Activated B cell treated with CpG ODN at 0.5 μM for 24 hours (primary cell): ENCODE measurements at regions not wholly inside any gene's neighbourhood (a gene's known extent, or its start where the extent isn't known, plus 50 kb on each side); places are given as distances from the start of the nearest gene placed in this dataset.

Experiments
- ATAC-seq: fragments of 200-7000 bp; cut with Tn5 transposase; one replicate; pipeline ENCODE4 v1.10.0; 2021; ENCODE audit warnings: low read depth, mild to moderate bottlenecking, moderate library complexity
- CTCF ChIA-PET: fragments of 350-600 bp; sonication (Branson Sonifier 250); formaldehyde crosslinking; loops from one replicate; lab custom pipeline; 2021; ENCODE audit warnings: antibody characterized with exemption; lab: Charles Lee
- POLR2A ChIA-PET: fragments of 350-600 bp; sonication (Branson Sonifier 250); formaldehyde crosslinking; loops from one replicate; lab custom pipeline; 2021; ENCODE audit warnings: antibody characterized with exemption; lab: Charles Lee
- DNase-seq: peaks from one replicate; pipeline ENCODE4 v3.0.0; 2022
- H3K27ac Mint-ChIP-seq: one replicate; pipeline ENCODE4 v1.8.0; 2020; ENCODE audit warnings: mixed read lengths
- H3K27me3 Mint-ChIP-seq: one replicate; pipeline ENCODE4 v1.8.0; 2021; ENCODE audit warnings: mixed read lengths
- H3K36me3 Mint-ChIP-seq: one replicate; pipeline ENCODE4 v1.8.0; 2021; ENCODE audit warnings: low read depth, mixed read lengths
- H3K4me1 Mint-ChIP-seq: one replicate; pipeline ENCODE4 v1.8.0; 2021; ENCODE audit warnings: mixed read lengths
- H3K4me3 Mint-ChIP-seq: one replicate; pipeline ENCODE4 v1.8.0; 2020; ENCODE audit warnings: mild to moderate bottlenecking, mixed read lengths
- H3K9me3 Mint-ChIP-seq: one replicate; pipeline ENCODE4 v1.8.0; 2020; ENCODE audit warnings: mixed read lengths
- intact Hi-C: fragments of 100-400 bp; cut with micrococcal nuclease; formaldehyde crosslinking; loops from one replicate; pipeline ENCODE4 v1.15.1; 2024
- TF ChIP-seq, protein P1 (sequence below): fragments of 200-600 bp; IDR thresholded peaks from one replicate; pipeline ENCODE4 v1.8.0; 2022; ENCODE audit warnings: antibody characterized with exemption, mild to moderate bottlenecking

DNA sequence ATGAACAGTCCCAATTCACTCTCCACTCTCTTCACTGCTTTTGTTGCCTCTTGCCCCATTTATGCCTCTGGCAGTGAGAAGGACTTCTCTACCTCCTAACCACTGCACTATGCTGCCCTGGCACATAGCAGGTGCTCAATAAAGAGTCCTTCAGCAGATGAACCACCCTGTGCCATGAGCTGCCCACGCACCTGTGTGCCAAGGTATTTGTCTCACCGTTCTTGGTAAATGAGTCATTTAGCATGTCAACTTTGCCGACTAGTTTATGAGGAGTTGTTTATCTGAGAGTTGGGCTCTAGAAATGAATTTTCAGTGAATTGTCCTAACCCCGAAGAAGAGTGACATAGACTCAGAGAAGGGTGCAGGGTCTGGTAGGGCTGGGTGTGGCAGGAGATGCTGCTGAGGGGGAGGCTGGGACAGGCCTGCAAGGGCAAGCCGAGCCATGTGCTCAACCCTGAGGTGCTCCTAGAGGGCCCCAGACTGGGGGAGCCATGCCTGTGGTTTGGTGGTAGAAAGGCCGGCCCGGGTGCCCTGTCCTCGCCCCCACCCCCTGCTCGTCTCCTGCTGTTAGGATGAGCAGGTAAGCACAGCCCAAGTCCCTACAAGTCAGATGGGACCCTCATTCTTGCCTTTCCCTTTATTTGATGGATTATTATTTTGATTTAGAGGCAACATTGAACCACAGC is 654.5 kb downstream of the MATN1 start:
- no peaks in the 10 kb centered on the region for H3K4me1 Mint-ChIP-seq
- DNase-seq (no peak), ATAC-seq (no peak)
- POLR2A ChIA-PET = no interaction called here
- TF ChIP-seq, protein P1, sequence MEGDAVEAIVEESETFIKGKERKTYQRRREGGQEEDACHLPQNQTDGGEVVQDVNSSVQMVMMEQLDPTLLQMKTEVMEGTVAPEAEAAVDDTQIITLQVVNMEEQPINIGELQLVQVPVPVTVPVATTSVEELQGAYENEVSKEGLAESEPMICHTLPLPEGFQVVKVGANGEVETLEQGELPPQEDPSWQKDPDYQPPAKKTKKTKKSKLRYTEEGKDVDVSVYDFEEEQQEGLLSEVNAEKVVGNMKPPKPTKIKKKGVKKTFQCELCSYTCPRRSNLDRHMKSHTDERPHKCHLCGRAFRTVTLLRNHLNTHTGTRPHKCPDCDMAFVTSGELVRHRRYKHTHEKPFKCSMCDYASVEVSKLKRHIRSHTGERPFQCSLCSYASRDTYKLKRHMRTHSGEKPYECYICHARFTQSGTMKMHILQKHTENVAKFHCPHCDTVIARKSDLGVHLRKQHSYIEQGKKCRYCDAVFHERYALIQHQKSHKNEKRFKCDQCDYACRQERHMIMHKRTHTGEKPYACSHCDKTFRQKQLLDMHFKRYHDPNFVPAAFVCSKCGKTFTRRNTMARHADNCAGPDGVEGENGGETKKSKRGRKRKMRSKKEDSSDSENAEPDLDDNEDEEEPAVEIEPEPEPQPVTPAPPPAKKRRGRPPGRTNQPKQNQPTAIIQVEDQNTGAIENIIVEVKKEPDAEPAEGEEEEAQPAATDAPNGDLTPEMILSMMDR = no peak
- H3K4me3 Mint-ChIP-seq = no peak overlapping the region
- intact Hi-C loops = no loop called here
- H3K36me3 Mint-ChIP-seq = no peaks in the 10 kb centered on the region
- peaks cover 5% of the 10 kb centered on the region for H3K27me3 Mint-ChIP-seq
- no peak overlapping the region for H3K27ac Mint-ChIP-seq
- H3K9me3 Mint-ChIP-seq = no peaks in the 10 kb centered on the region
- CTCF ChIA-PET = no interaction called here

DNA sequence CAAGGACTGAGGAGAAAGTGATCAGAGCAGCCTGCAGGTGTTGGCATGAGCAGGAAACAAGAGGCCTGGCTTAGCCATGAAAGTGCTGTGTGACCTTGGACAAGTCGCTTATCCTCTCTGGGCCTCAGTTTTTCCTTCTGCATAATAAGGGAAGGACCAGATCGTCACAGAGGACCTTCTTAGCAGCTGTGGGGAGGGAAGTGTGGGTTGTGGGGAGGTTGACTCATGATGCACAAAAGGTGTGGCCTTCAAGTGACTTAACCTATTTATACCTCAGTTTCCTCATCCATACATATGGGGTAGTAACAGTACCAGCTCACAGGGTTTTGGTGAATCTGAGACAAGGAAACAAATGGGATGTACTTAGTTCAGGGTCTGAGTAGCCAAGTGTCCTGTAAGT is 658.8 kb downstream of the MATN1 start:
- Mint-ChIP-seq H3K36me3 (no peaks in the 10 kb centered on the region), H3K27me3 (peaks cover 4% of the 10 kb centered on the region), H3K4me1 (no peaks in the 10 kb centered on the region), H3K9me3 (no peaks in the 10 kb centered on the region), H3K27ac (no peak overlapping the region), H3K4me3 (no peak overlapping the region)
- ChIA-PET POLR2A (no interaction called here), CTCF (no interaction called here)
- ATAC-seq = no peak
- TF ChIP-seq, protein P1 = no peak
- DNase-seq = no peak
- intact Hi-C loops = no loop called here

DNA sequence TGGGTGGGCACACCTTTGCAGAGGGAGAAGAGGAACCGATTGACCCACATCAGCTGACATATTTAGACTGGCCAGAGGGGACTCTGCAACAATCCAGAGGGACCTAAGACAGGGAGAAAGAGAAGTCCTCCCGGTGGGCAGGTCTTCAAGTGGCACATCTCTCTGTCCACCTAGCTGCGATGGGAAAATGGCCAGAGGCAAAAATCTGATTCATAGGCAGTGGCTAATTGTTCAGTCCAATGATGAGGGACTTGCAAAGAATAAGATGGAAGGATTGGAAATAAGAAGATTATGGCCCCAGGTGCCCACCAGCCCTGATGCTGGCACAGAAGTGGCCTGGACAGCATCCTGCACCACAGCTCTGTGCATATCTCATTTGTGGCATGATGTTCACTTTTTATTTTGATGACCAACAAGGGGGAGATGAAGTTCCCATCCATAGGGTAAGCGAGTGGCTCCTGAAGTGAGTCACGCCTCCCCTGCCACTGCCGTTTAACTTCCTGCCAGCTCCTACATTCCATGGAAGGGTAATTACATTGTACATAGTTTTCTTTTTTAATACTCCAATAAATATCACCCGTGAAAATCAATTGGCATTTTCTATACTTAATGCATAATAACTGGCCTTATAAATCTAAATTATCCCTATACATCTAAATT is 659.6 kb downstream of the MATN1 start:
- no peak for DNase-seq
- H3K4me1 Mint-ChIP-seq = no peaks in the 10 kb centered on the region
- ChIA-PET CTCF (no interaction called here), POLR2A (no interaction called here)
- no peak for ATAC-seq
- no peak overlapping the region for H3K4me3 Mint-ChIP-seq
- H3K9me3 Mint-ChIP-seq = no peaks in the 10 kb centered on the region
- no peak overlapping the region for H3K27ac Mint-ChIP-seq
- H3K27me3 Mint-ChIP-seq = peaks cover 3% of the 10 kb centered on the region
- TF ChIP-seq, protein P1 = no peak
- intact Hi-C loops = no loop called here
- no peaks in the 10 kb centered on the region for H3K36me3 Mint-ChIP-seq

DNA sequence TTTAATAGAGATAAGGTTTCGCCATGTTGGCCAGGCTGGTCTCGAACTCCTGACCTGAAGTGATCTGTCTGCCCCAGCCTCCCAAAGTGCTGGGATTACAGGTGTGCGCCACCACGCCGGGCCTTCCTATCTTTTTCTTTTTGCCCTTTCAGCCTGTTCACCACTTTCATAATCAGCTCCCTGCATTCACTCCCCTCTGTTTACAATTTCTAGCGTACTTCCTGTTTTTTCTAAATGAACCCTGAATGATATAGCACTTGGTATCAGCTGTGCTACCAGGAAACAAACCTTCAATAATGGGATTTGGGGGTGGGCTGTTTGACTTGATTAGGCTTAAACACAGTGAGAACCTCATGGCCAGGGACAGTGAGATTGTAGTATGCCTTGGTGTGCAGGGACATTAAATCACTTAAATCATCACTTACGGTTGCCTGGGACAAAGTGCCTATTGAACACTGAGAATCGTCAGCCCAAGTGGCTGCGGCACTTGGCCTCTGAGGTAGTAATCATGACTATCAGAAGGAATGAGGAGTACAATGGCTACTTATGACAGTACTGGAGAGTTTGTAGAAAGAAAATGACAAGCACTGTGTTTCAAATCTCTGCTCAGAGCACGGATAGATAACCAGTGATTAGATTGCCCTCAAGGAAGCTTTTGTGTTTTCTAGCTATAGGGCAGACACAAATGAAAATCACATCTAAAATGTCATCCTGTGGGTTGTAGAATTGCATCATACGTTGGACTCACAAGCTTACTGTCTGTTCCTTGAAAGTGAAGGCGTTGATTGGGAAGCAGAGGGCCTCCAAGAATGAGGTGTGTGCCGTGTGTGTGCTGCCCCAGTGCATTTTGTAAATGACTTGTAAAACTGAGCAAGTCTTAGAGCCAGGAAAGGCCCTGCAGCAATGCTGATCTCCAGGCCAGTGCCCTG is 661.8 kb downstream of the MATN1 start:
- no peak overlapping the region for H3K4me3 Mint-ChIP-seq
- no peaks in the 10 kb centered on the region for H3K36me3 Mint-ChIP-seq
- no peaks in the 10 kb centered on the region for H3K9me3 Mint-ChIP-seq
- H3K4me1 Mint-ChIP-seq = no peaks in the 10 kb centered on the region
- peaks cover 3% of the 10 kb centered on the region for H3K27me3 Mint-ChIP-seq
- no peak overlapping the region for H3K27ac Mint-ChIP-seq
- ATAC-seq (no peak), DNase-seq (no peak)
- ChIA-PET CTCF (no interaction called here), POLR2A (no interaction called here)
- TF ChIP-seq, protein P1 = no peak
- intact Hi-C loops = no loop called here

DNA sequence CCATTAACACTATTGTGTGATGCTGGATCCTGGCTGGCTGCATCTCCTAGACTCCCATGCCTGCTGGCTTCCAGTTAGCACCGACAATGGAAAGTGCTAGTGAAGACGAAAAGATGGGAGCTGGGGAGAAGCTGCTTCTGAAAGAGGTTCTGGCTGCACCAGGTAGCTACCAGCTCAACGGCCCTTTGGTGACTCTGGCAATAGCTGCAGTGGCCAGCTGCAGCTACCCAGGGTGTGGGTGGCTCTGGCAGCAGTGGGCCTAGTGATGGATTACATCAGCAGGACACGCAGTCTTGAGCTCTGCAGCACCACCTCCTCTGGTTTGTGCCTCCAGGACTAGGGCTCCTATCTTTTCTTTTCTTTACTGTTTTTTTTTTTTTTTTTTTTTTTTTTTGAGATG is 662.6 kb downstream of the MATN1 start:
- TF ChIP-seq, protein P1 = no peak
- CTCF ChIA-PET = no interaction called here
- H3K27ac Mint-ChIP-seq = no peak overlapping the region
- ATAC-seq (no peak), DNase-seq (no peak)
- intact Hi-C loops = no loop called here
- H3K4me1 Mint-ChIP-seq = no peaks in the 10 kb centered on the region
- POLR2A ChIA-PET = no interaction called here
- peaks cover 3% of the 10 kb centered on the region for H3K27me3 Mint-ChIP-seq
- H3K4me3 Mint-ChIP-seq = no peak overlapping the region
- no peaks in the 10 kb centered on the region for H3K36me3 Mint-ChIP-seq
- no peaks in the 10 kb centered on the region for H3K9me3 Mint-ChIP-seq
